Breast epithelium (tissue), 4 donors: ENCODE measurements at regions not wholly inside any gene's neighbourhood (a gene's known extent, or its start where the extent isn't known, plus 50 kb on each side); places are given as distances from the start of the nearest gene placed in this dataset.
"Not testable (repeated sequence)": the region's sequence is repeated elsewhere in the genome, so short reads cannot be mapped to it uniquely, and the experiment has no call there.

ENCODE experiments used
- DNase-seq, 2 donors: peaks; one replicate each; pipeline ENCODE4 v3.0.0-alpha.2; 2019; ENCODE audit warnings: low spot score in 2 of 2
- H3K27ac ChIP-seq, 2 donors: fragments of 200-600 bp; sonication (generic) in 1 of 2; one replicate each; pipeline ENCODE4 v1.5.1; 2016 to 2019; ENCODE audit warnings: mild to moderate bottlenecking in 1 of 2
- H3K27me3 ChIP-seq, 2 donors: fragments of 200-600 bp; sonication (generic) in 1 of 2; one replicate each; pipeline versions ENCODE4 v1.5.1 to v1.6.0; 2017 to 2019; ENCODE audit warnings: control low read depth in 1 of 2, mild to moderate bottlenecking in 1 of 2
- H3K36me3 ChIP-seq: fragments of 200-600 bp; one replicate; pipeline ENCODE4 v1.5.1; 2019
- H3K4me1 ChIP-seq, 2 donors: fragments of 200-600 bp; sonication (generic); one replicate each; pipeline ENCODE4 v1.5.1; 2016 to 2019; ENCODE audit warnings: control low read depth in 1 of 2
- H3K4me3 ChIP-seq, 3 donors: fragments of 200-600 bp; sonication (generic); 1 replicate in 2 of 3; 2 replicates in 1 of 3; pipeline ENCODE4 v1.5.1; 2016 to 2019; ENCODE audit warnings: mild to moderate bottlenecking in 3 of 3, moderate library complexity in 2 of 3
- H3K9me3 ChIP-seq, 2 donors: fragments of 200-600 bp; sonication (generic) in 1 of 2; one replicate each; pipeline ENCODE4 v1.5.1; 2016 to 2019; ENCODE audit warnings: control low read depth in 1 of 2
- CTCF ChIP-seq, 3 donors: fragments of 450-650 bp; IDR thresholded peaks; one replicate each; pipeline ENCODE4 v1.5.1; 2016 to 2017; ENCODE audit warnings: antibody characterized with exemption in 3 of 3, mild to moderate bottlenecking in 3 of 3, moderate library complexity in 3 of 3
- POLR2A ChIP-seq: fragments of 450-650 bp; IDR thresholded peaks from one replicate; pipeline ENCODE4 v1.6.1; 2016; ENCODE audit warnings: antibody characterized with exemption, mild to moderate bottlenecking, moderate library complexity
- POLR2AphosphoS5 ChIP-seq, 3 donors: sonication (generic); formaldehyde crosslinking; IDR thresholded peaks; one replicate each; pipeline ENCODE4 v1.6.1; 2017; ENCODE audit warnings: antibody characterized with exemption in 3 of 3
- intact Hi-C: fragments of 100-400 bp; cut with DNase I; formaldehyde crosslinking; loops from one replicate; pipeline ENCODE4 v1.15.1; 2023; ENCODE audit warnings: low total_unique reads

- no peaks in the 10 kb centered on the region for H3K9me3 ChIP-seq
- intact Hi-C loops, result no loop called here
- no peaks in the 10 kb centered on the region for H3K4me1 ChIP-seq
- no peak overlapping the region for H3K27ac ChIP-seq
- no peak for DNase-seq
- no peak overlapping the region for H3K4me3 ChIP-seq
- no peaks in the 10 kb centered on the region for H3K36me3 ChIP-seq
- TF ChIP-seq POLR2A (no peak), CTCF (IDR thresholded peaks at IDR 0.05) (no peak), POLR2AphosphoS5 (IDR thresholded peaks at IDR 0.05) (no peak)
- H3K27me3 ChIP-seq, result no peaks in the 10 kb centered on the region
Observed at GRCh38 chr9:74092491-74092834, 404.7 kb upstream of the RORB start.

- intact Hi-C loops, H3K4me1 ChIP-seq, H3K9me3 ChIP-seq, H3K27ac ChIP-seq, H3K27me3 ChIP-seq, DNase-seq, H3K36me3 ChIP-seq, H3K4me3 ChIP-seq: not testable (repeated sequence)
Observed at GRCh38 chr9:74094037-74094436, 403.1 kb upstream of the RORB start.

GRCh38 chr9:74094766-74095165 is 402.4 kb upstream of the RORB start:
- H3K27ac ChIP-seq, result no peak overlapping the region
- no peaks in the 10 kb centered on the region for H3K4me1 ChIP-seq
- H3K36me3 ChIP-seq, result no peaks in the 10 kb centered on the region
- no peak for DNase-seq
- H3K27me3 ChIP-seq, result no peaks in the 10 kb centered on the region
- H3K4me3 ChIP-seq, result no peak overlapping the region
- no peaks in the 10 kb centered on the region for H3K9me3 ChIP-seq
- TF ChIP-seq POLR2AphosphoS5 (IDR thresholded peaks at IDR 0.05), result no peak
- no peak for TF ChIP-seq CTCF (IDR thresholded peaks at IDR 0.05)
- no peak for TF ChIP-seq POLR2A
- intact Hi-C loops, result no loop called here

- no peak for TF ChIP-seq POLR2AphosphoS5 (IDR thresholded peaks at IDR 0.05)
- no peak for TF ChIP-seq CTCF (IDR thresholded peaks at IDR 0.05)
- no peak for TF ChIP-seq POLR2A
- intact Hi-C loops, result no loop called here
- H3K27ac ChIP-seq, result no peak overlapping the region
Observed at GRCh38 chr9:74095925-74096324, 401.2 kb upstream of the RORB start.

GRCh38 chr9:74096420-74096819 is 400.7 kb upstream of the RORB start:
- no peak for DNase-seq
- no peaks in the 10 kb centered on the region for H3K36me3 ChIP-seq
- no peaks in the 10 kb centered on the region for H3K4me1 ChIP-seq
- no peaks in the 10 kb centered on the region for H3K27me3 ChIP-seq
- H3K4me3 ChIP-seq, result no peak overlapping the region
- H3K27ac ChIP-seq, result no peak overlapping the region
- no peak for TF ChIP-seq POLR2AphosphoS5 (IDR thresholded peaks at IDR 0.05)
- no peak for TF ChIP-seq CTCF (IDR thresholded peaks at IDR 0.05)
- no peak for TF ChIP-seq POLR2A
- H3K9me3 ChIP-seq, result no peaks in the 10 kb centered on the region
- intact Hi-C loops, result no loop called here

More at GRCh38 chr9:74095925-74096324, 401.2 kb upstream of the RORB start:
- no peak for DNase-seq
- no peak overlapping the region for H3K4me3 ChIP-seq
- H3K27me3 ChIP-seq, result no peaks in the 10 kb centered on the region
- no peaks in the 10 kb centered on the region for H3K4me1 ChIP-seq
- H3K9me3 ChIP-seq, result no peaks in the 10 kb centered on the region
- H3K36me3 ChIP-seq, result no peaks in the 10 kb centered on the region

- Histone ChIP-seq H3K4me1 (no peaks in the 10 kb centered on the region), H3K27me3 (no peaks in the 10 kb centered on the region), H3K9me3 (no peaks in the 10 kb centered on the region), H3K36me3 (no peaks in the 10 kb centered on the region), H3K27ac (no peak overlapping the region), H3K4me3 (no peak overlapping the region)
- DNase-seq, result no peak
- intact Hi-C loops, result no loop called here
- TF ChIP-seq POLR2AphosphoS5 (IDR thresholded peaks at IDR 0.05) (no peak), POLR2A (no peak), CTCF (IDR thresholded peaks at IDR 0.05) (no peak)
Observed at GRCh38 chr9:74100042-74100441, 397.1 kb upstream of the RORB start.

- DNase-seq, H3K4me1 ChIP-seq, H3K9me3 ChIP-seq, H3K27ac ChIP-seq, H3K27me3 ChIP-seq, H3K36me3 ChIP-seq, H3K4me3 ChIP-seq, intact Hi-C loops: not testable (repeated sequence)
Observed at GRCh38 chr9:74102148-74102547, 395.0 kb upstream of the RORB start.
